ENCODE measurements at regions not wholly inside any gene's neighbourhood (a gene's known extent, or its start where the extent isn't known, plus 50 kb on each side); places are given as distances from the start of the nearest gene placed in this dataset.

- TF ChIP-seq POLR2A (IDR thresholded peaks at IDR 0.05) (no peak), CTCF (IDR thresholded peaks at IDR 0.05) (no peak), POLR2AphosphoS5 (IDR thresholded peaks at IDR 0.05; ENCODE audit: insufficient read depth in 1 of 2, low read depth in 1 of 2) (no peak)
Observed at GRCh38 chr15:58283302-58283701, 145.1 kb downstream of the AQP9 start.
